Mesendoderm (in vitro differentiated cells): ENCODE measurements at regions not wholly inside any gene's neighbourhood (a gene's known extent, or its start where the extent isn't known, plus 50 kb on each side); places are given as distances from the start of the nearest gene placed in this dataset.
A peak's percentile ranks its signal among the peaks of the same experiment; 100 is the strongest.

ENCODE experiments used
- DNase-seq: peaks from one replicate; pipeline ENCODE4 v3.0.0; 2013
- H2AK5ac ChIP-seq: 2 replicates; pipeline ENCODE4 v1.6.1; 2013; ENCODE audit warnings: low read length, inconsistent platforms
- H2BK120ac ChIP-seq: 2 replicates; pipeline ENCODE4 v1.6.1; 2013; ENCODE audit warnings: low read depth, mild to moderate bottlenecking, low read length, moderate library complexity, mixed read lengths
- H2BK15ac ChIP-seq: replicated peaks from 2 replicates; pipeline ENCODE4 v1.6.1; 2013; ENCODE audit warnings: low read depth, mild to moderate bottlenecking, moderate library complexity
- H2BK5ac ChIP-seq: 2 replicates; pipeline ENCODE4 v1.6.1; 2013; ENCODE audit warnings: low read length, inconsistent platforms
- H3K18ac ChIP-seq: 2 replicates; pipeline ENCODE4 v1.6.1; 2013; ENCODE audit warnings: mild to moderate bottlenecking, low read length, mixed read lengths
- H3K23ac ChIP-seq: one replicate; pipeline ENCODE4 v1.6.1; 2013; ENCODE audit warnings: low read length
- H3K27ac ChIP-seq: 2 replicates; pipeline ENCODE4 v1.5.1; 2013; ENCODE audit warnings: low read depth, mild to moderate bottlenecking, inconsistent platforms, low read length, moderate library complexity
- H3K27me3 ChIP-seq: 2 replicates; pipeline ENCODE4 v1.6.1; 2013; ENCODE audit warnings: low read length, control low read depth, mild to moderate bottlenecking, inconsistent platforms; ENCODE audit not compliant: insufficient read depth, poor library complexity
- H3K36me3 ChIP-seq: 2 replicates; pipeline ENCODE4 v1.6.1; 2013; ENCODE audit warnings: low read length, inconsistent platforms; ENCODE audit not compliant: control insufficient read depth, insufficient read depth
- H3K4ac ChIP-seq: one replicate; pipeline ENCODE4 v1.6.1; 2013; ENCODE audit warnings: low read depth, mild to moderate bottlenecking, low read length, moderate library complexity
- H3K4me1 ChIP-seq: 2 replicates; pipeline ENCODE4 v1.6.1; 2013; ENCODE audit warnings: low read depth, low read length, inconsistent platforms; ENCODE audit not compliant: control insufficient read depth
- H3K4me2 ChIP-seq: 2 replicates; pipeline ENCODE4 v1.6.1; 2013; ENCODE audit warnings: low read length
- H3K4me3 ChIP-seq: 2 replicates; pipeline ENCODE4 v1.5.1; 2013; ENCODE audit warnings: mild to moderate bottlenecking, low read length
- H3K56ac ChIP-seq: one replicate; pipeline ENCODE4 v1.6.1; 2013; ENCODE audit warnings: low read length
- H3K79me1 ChIP-seq: 2 replicates; pipeline ENCODE4 v1.6.1; 2013; ENCODE audit warnings: low read length, inconsistent platforms
- H3K79me2 ChIP-seq: 2 replicates; pipeline ENCODE4 v1.6.1; 2013; ENCODE audit warnings: mild to moderate bottlenecking, low read length; ENCODE audit not compliant: control insufficient read depth, insufficient read depth
- H3K9ac ChIP-seq: 2 replicates; pipeline ENCODE4 v1.6.1; 2013; ENCODE audit warnings: low read length, inconsistent platforms
- H4K5ac ChIP-seq: one replicate; pipeline ENCODE4 v1.6.1; 2013; ENCODE audit warnings: low read length
- H4K8ac ChIP-seq: one replicate; pipeline ENCODE4 v1.6.1; 2013; ENCODE audit warnings: low read depth, mild to moderate bottlenecking, control low read depth, low read length, moderate library complexity
- WGBS: extraction: QIAGEN DNeasy Blood & Tissue Kit; methylation state at CpG from one replicate; pipeline ENCODE4 v1.1.7; 2013; ENCODE audit warnings: low lambda C conversion rate, missing lambda C conversion rate; ENCODE audit not compliant: insufficient coverage; ENCODE audit errors: extremely low coverage; 5-methylcytosine and 5-hydroxymethylcytosine counted together

DNA sequence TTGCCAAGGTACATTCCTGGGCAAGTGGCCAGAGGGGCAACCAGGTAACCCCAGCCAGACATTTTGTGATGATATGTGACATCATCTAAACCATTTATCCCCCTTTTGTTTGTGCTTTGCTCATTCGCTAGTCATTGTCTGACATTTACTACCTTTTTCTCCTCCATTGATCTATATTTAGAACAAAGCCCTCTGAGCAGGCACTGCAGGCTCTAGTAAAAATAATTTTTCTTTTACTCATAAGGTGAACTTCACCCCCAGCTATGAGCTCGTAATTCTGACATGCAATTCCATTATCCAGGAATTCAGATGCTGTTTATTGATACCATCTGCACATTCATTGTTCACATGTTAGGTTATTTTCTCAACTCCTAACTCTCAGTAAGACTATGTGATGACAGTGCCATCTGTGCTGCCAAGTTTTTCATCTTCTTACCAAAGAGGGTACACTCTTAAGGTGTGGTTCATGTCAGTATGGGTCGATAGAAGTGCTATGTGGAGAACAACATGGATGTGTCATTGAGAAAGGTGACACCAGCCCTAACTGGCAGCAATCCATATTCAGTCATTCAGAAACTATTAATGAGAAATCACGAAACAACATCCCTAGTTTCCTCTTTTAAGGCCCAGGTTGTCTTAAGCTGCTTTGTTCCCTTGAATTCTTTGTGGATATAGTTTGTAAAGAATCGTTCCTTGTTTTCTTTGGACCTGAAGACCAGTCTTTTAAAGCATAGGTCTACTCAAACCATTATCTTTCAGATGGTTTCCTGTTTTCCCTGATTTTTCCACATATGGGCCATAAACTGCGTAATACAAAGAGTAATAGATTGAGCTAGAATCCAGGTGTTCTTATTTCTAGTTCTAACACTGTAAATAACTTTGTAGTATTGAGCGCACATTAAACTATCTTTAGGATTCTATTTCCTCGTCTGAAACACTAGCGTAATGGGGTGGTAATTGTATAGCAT is 978.1 kb upstream of the CDH2 start:
- Histone ChIP-seq H4K5ac (no peak overlapping the region), H3K23ac (no peak overlapping the region), H3K79me1 (no peaks in the 10 kb centered on the region), H3K56ac (no peak overlapping the region), H3K27ac (no peak overlapping the region), H2BK120ac (peak overlapping the region; percentile 28), H2AK5ac (no peak overlapping the region), H2BK15ac (peak overlapping the region; percentile 85), H3K79me2 (no peaks in the 10 kb centered on the region), H3K4me2 (no peak overlapping the region), H3K27me3 (no peaks in the 10 kb centered on the region), H3K9ac (no peak overlapping the region), H3K36me3 (no peaks in the 10 kb centered on the region), H2BK5ac (no peak overlapping the region), H3K18ac (peak overlapping the region; percentile 41), H4K8ac (no peak overlapping the region), H3K4me3 (no peak overlapping the region), H3K4me1 (no peaks in the 10 kb centered on the region), H3K4ac (no peak overlapping the region)
- no CpG with 5 or more reads among the region's 9 CpGs for WGBS
- no peak for DNase-seq

DNA sequence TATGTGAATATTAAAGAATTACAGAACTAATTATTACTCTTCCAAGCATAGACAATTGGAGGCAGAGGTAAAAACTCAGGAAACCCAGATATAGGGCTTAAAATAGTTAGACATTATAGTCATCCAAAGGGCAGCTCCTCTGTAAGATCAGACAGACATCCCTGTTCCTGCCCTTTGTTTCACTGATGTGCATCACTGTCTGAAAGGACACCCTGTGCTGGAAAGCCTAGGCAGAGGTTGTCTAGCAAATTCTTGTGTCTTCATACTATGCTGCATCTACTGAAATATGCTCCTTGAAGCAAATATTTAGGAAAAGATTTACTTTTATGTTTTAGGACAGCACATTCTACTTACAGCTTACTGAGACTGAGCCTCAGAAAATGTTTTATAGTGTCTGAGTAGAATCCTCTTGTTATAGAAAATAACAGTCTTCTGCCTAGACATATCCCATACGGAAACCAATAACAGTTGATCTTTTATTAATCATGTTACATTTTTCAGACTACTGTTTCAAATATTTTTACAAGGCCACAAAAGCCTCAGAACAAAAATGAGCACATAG is 977.3 kb upstream of the CDH2 start:
- H3K18ac ChIP-seq, result no peak overlapping the region
- H4K8ac ChIP-seq, result no peak overlapping the region
- H2BK15ac ChIP-seq, result peak overlapping the region; percentile 85
- DNase-seq, result no peak
- H2AK5ac ChIP-seq, result no peak overlapping the region
- H2BK5ac ChIP-seq, result no peak overlapping the region
- H3K4me3 ChIP-seq, result no peak overlapping the region
- no peak overlapping the region for H3K4ac ChIP-seq
- H3K9ac ChIP-seq, result no peak overlapping the region
- H3K23ac ChIP-seq, result no peak overlapping the region
- no peaks in the 10 kb centered on the region for H3K79me2 ChIP-seq
- no peaks in the 10 kb centered on the region for H3K36me3 ChIP-seq
- H3K4me1 ChIP-seq, result no peaks in the 10 kb centered on the region
- H4K5ac ChIP-seq, result no peak overlapping the region
- peak overlapping the region; percentile 28 for H2BK120ac ChIP-seq
- H3K4me2 ChIP-seq, result no peak overlapping the region
- no CpG with 5 or more reads among the region's 1 CpG for WGBS
- no peak overlapping the region for H3K27ac ChIP-seq
- no peaks in the 10 kb centered on the region for H3K79me1 ChIP-seq
- no peak overlapping the region for H3K56ac ChIP-seq
- no peaks in the 10 kb centered on the region for H3K27me3 ChIP-seq

DNA sequence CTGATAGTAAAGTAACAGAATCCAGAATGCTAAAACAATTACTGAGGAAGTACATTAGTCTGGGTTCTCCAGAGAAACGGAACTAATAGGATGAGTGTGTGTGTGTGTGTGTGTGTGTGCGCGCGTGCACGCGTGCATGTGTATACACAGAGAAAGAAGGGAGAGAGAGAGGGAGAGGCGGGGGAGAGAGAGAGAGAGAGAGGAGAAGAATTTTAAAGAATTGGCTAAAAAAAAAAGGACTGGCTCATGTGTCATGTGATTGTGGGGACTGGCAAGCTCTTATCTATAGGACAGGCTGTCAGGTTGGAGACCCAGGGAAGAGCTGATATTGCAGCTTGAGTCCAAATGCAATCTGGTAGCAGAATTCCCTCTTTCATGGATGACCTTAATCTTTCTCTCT is 976.2 kb upstream of the CDH2 start:
- Histone ChIP-seq H2BK120ac (peak overlapping the region; percentile 67), H4K8ac (no peak overlapping the region), H3K36me3 (no peaks in the 10 kb centered on the region), H3K4ac (no peak overlapping the region), H3K9ac (no peak overlapping the region), H3K27ac (no peak overlapping the region), H3K27me3 (no peaks in the 10 kb centered on the region), H3K4me2 (no peak overlapping the region), H2BK5ac (no peak overlapping the region), H3K23ac (no peak overlapping the region), H3K4me3 (no peak overlapping the region), H3K79me2 (no peaks in the 10 kb centered on the region), H2BK15ac (no peak overlapping the region), H2AK5ac (no peak overlapping the region), H4K5ac (no peak overlapping the region), H3K56ac (peak overlapping the region; percentile 58), H3K79me1 (no peaks in the 10 kb centered on the region), H3K4me1 (no peaks in the 10 kb centered on the region), H3K18ac (no peak overlapping the region)
- WGBS, result no CpG with 5 or more reads among the region's 7 CpGs
- peak; percentile 57 for DNase-seq

DNA sequence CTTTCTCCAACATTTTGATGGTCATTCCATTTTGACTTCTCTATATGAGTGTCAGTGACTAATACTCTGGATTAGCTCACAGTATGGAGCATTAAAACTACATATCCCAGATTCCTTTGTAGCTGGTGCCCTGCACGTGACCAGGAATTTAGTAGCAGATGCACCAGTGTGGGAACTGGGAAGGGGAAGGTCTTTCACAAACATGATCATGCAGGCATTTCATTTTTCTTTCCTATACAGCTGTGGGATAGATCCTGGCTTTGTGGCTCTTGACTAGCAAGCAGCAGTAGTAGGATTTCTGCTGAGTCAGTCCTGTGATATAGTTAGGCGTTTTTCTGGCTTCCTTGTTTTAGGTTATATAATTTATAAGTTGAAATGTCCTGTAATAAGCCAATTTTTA is 971.0 kb upstream of the CDH2 start:
- Histone ChIP-seq H3K9ac (no peak overlapping the region), H3K79me2 (no peaks in the 10 kb centered on the region), H3K79me1 (no peaks in the 10 kb centered on the region), H3K18ac (no peak overlapping the region), H3K36me3 (no peaks in the 10 kb centered on the region), H4K5ac (no peak overlapping the region), H3K4me1 (no peaks in the 10 kb centered on the region), H2BK120ac (no peak overlapping the region), H2BK5ac (no peak overlapping the region), H2BK15ac (no peak overlapping the region), H3K4me2 (no peak overlapping the region), H4K8ac (peak overlapping the region; percentile 30), H3K56ac (no peak overlapping the region), H3K27ac (no peak overlapping the region), H3K23ac (no peak overlapping the region), H3K27me3 (no peaks in the 10 kb centered on the region), H3K4me3 (no peak overlapping the region), H2AK5ac (no peak overlapping the region), H3K4ac (no peak overlapping the region)
- no CpG with 5 or more reads among the region's 2 CpGs for WGBS
- peak; percentile 78 for DNase-seq

DNA sequence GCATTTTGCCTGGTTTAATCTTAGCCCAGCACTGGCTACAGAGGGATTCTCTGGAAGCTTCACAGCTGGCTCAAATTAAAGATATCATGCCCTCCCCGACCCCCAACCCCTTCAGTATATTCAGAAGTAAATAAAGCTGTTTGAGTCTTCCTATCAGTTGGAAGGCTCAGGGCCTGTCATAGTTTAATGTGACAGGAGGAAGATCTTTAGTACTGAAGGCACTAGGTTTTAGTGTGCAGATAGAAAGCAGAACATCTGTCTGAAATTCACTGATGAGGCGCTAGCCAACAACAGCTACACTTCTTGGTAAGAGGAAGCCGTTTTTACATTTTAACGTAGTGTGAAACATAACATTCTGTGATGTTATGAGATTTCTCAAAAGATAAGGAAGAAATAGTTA is 969.1 kb upstream of the CDH2 start:
- no peak overlapping the region for H3K4ac ChIP-seq
- no peak overlapping the region for H2BK5ac ChIP-seq
- H3K9ac ChIP-seq, result no peak overlapping the region
- H3K36me3 ChIP-seq, result no peaks in the 10 kb centered on the region
- no peaks in the 10 kb centered on the region for H3K79me2 ChIP-seq
- H2BK15ac ChIP-seq, result no peak overlapping the region
- no CpG with 5 or more reads among the region's 4 CpGs for WGBS
- H2BK120ac ChIP-seq, result no peak overlapping the region
- H3K4me2 ChIP-seq, result no peak overlapping the region
- H4K5ac ChIP-seq, result no peak overlapping the region
- H3K18ac ChIP-seq, result no peak overlapping the region
- H3K4me3 ChIP-seq, result no peak overlapping the region
- H3K4me1 ChIP-seq, result no peaks in the 10 kb centered on the region
- no peak overlapping the region for H3K56ac ChIP-seq
- no peaks in the 10 kb centered on the region for H3K27me3 ChIP-seq
- no peak overlapping the region for H2AK5ac ChIP-seq
- H4K8ac ChIP-seq, result no peak overlapping the region
- DNase-seq, result no peak
- no peak overlapping the region for H3K23ac ChIP-seq
- no peaks in the 10 kb centered on the region for H3K79me1 ChIP-seq
- H3K27ac ChIP-seq, result no peak overlapping the region
